T47D (cell line): ENCODE measurements at regions not wholly inside any gene's neighbourhood (a gene's known extent, or its start where the extent isn't known, plus 50 kb on each side); places are given as distances from the start of the nearest gene placed in this dataset.
"Not testable (repeated sequence)": the region's sequence is repeated elsewhere in the genome, so short reads cannot be mapped to it uniquely, and the experiment has no call there.

Source experiments
- DNase-seq, 2 experiments: peaks; one replicate each; pipeline versions ENCODE4 v3.0.0 to v3.0.0-alpha.2; 2011 to 2012; ENCODE audit warnings: low read depth in 1 of 2, low spot score in 1 of 2
- JUND ChIP-seq: IDR thresholded peaks from 2 replicates; pipeline ENCODE4 v1.6.1; 2012; ENCODE audit warnings: low read depth
- in situ Hi-C: cut with HindIII; loops from 2 replicates; pipeline ENCODE4 v1.10.0; 2016; ENCODE audit warnings: low sequenced_read_pairs, low pct_unique_long_range_greater_than_20kb

DNA sequence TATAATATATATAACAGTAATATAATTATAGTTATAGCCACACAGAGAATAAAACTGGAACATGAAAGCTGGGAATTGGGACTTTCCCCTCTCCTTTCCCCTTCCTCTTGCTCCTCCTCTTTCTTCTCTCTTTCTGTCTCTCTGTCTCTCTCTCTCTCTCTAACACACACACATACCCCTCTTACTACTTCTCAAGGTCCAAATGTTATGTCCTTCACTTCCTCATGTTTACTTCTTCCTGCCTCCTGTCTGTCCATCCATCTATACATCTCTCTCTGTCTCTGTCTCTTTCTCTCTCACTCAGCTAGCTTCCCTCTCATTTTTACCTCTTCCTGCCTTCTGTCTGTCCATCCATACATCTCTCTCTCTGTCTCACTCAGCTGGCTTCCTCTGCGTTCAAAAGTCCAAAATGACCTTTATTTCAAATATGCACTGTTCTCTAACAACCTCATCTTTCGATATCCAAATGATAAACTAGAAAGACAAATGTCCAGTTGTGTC, 261.1 kb downstream of the SIPA1L2 start:
- TF ChIP-seq JUND = no peak
- in situ Hi-C loops = no loop called here
- DNase-seq = no peak

DNA sequence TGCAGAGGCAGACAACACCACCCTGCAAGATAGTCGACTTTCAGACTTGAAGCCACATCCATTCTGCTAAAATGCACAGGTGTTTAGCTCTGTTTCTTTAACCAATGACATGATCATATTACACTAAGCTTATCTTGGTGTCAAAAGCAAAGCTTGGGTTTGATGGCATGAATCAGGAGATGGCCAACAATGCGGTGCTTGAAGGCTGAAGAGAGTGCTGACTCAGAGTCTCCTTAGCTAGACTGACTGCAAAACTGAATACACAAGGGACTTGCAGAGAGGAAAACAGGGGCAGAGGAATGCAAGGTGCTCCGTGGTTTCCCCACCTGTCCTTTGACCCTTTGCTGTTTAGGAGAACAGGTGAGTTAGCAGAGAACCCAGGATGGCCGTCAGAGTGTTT, 262.6 kb downstream of the SIPA1L2 start:
- in situ Hi-C loops = no loop called here
- no peak for TF ChIP-seq JUND
- DNase-seq = no peak

DNA sequence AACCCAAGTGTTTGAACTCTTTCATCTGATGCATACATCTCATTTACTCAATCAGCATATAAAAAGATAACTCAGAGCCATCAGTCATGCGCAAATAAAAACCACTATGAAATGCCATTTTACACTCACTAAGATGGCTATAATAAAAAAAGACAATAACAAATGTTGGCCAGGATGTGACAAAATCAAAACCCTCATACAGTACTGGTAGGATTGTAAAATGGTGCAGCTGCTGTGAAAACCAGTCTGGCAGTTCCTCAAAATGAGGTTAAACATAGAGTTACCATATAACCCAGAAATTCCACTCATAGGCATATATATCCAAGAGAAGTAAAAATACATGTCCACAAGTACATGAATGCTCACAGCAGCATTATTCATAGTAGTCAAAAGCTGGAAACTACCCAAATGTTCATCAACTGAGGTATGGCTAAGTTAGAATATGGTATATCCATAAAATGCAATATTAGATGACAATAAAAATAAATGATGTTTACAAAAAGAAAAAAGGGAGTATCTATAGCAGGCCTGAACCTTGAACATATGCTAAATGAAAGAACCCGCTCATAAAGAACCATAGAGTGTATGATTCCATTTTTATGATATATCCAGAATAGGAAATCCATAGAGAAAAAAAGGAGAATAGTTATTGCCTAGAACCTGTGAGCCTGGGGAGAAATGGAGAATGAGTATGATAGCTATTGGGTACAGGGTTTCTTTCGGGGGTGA, 265.1 kb downstream of the SIPA1L2 start:
- DNase-seq = no peak
- in situ Hi-C loops = no loop called here
- no peak for TF ChIP-seq JUND

DNA sequence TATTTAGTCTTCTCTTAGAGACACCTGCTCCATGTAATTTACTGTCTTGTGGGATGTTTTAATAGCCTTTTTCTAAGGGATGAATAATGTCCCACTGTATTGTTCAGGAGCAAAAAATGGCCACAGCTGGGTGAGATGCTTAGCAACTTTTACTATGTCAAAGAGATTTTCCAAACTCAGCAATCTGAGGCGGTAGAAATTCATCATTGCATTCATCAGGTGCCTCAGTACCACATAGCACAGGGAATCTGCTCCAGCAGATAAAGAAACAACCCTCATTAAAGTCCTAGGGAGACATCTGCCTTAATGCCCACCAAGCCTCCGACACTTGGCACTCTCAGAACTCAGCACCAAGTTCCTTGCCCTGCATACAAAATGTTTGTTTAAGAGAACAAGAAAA, 266.9 kb downstream of the SIPA1L2 start:
- no peak for DNase-seq
- no peak for TF ChIP-seq JUND
- in situ Hi-C loops = no loop called here

DNA sequence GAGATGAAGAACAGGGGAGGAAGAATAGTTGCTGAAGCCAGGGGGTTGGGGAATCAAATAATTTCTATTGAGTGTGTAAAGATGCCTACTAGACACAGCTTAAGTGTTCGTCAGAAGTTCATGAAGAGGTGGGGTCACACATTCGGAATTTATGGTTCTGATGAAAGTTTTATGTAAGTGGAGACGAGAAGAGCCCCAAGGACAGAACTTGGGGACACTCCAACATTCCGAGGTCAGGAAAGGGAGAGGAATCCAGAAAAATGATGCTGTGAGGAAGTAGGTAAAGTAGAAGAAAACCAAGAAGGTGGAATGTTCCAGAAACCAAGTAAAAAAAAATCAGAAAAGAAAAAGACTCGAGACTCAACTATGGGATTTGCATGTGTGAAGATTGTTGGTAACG, 272.5 kb downstream of the SIPA1L2 start:
- in situ Hi-C loops = no loop called here
- no peak for TF ChIP-seq JUND
- DNase-seq = no peak

DNA sequence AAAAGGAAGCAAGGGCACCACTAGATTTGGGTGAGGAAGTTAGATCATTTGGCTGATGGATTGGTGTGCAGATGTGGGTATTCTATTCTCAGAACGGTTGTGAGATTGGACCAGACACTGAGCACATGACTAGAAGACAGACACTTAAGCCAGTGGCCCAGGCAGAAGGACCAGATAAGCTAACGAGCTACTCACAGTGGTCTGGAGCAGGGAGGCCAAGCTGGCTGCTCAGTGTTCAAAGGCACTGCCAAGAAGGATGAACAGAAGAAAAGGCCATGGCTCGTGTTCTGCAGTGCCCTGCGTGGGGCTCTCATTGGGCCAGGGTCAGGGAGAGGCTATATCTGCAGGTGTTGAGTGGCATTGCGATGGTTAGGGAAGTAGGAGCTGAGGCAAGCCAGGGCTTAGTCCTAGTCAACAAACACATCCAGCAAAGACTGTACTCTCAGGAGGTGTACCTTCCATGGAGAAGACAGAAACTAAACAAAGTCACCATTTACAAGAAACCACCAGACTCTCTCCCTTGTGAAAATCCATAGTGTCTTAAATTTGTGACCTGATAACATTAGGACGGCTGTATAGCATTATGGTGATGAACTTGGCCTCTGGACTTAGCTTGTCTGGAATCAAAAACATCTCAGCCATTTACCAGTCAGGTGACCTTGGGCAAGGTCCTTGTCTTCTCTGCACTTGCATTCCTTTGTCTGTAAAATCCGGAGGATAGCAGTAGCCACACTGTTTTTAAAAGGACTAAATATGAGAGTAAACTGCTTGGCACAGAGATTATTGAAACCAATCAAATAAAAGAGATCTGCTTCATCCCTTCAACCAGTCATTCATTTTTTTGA, 274.5 kb downstream of the SIPA1L2 start:
- no peak for DNase-seq
- in situ Hi-C loops = no loop called here
- TF ChIP-seq JUND = no peak

DNA sequence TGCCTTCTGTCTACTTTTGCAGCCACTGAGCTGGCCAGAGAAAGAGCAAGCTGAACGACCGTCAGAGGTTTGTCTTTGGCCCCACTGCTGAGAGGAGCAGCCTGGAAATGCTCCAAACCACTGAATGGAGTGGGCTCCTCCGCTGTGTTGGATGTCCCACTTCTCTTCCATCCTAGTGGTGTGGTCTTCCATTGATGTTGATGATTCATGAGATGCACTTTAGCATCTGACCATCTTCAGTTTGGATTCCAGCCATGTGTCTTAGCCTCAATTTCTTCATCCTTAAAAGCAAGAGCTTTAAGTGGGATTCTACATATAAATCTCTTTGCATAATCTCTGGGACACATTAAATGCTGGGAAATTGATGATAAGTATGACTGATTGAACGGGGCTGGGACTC, 276.9 kb downstream of the SIPA1L2 start:
- in situ Hi-C loops = no loop called here
- no peak for TF ChIP-seq JUND
- no peak for DNase-seq

DNA sequence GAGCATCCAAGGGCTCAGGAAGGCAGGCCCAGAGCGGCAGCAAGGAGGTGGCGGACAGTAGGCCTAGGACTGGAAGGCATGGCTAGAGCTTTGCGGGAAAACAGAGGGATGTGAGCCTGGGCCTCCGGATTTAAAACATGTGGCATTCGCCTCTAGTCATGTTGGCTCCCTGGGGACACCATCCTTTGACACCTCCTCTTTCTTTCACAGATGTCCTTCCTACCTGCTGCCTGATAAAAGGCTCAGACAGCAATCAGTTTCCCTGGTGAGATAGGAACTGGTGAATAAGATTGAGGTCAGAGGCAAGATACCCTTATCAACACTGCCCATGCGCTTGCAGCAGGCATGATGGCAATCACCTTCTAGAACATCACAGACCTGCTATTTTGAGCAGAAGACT, 277.6 kb downstream of the SIPA1L2 start:
- no peak for TF ChIP-seq JUND
- DNase-seq = no peak
- in situ Hi-C loops = no loop called here

DNA sequence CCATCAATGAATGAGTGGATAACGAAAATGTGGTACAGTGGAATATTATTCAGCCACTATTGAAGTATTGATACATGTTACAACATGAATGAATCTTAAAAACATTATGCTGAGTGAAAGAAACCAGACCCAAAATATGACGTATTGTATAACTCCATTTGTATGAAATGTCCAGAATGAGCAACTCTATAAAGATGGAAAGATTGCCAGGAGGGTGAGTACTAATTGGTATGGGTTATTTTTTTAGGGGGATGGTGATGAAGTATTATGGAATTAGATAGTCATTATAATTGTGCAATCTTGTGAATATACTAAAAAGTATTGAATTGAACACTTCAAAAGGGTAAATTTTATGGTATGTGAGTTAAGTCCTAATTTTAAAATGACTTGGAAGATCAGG, 278.6 kb downstream of the SIPA1L2 start:
- in situ Hi-C loops = no loop called here
- no peak for TF ChIP-seq JUND
- DNase-seq = no peak

DNA sequence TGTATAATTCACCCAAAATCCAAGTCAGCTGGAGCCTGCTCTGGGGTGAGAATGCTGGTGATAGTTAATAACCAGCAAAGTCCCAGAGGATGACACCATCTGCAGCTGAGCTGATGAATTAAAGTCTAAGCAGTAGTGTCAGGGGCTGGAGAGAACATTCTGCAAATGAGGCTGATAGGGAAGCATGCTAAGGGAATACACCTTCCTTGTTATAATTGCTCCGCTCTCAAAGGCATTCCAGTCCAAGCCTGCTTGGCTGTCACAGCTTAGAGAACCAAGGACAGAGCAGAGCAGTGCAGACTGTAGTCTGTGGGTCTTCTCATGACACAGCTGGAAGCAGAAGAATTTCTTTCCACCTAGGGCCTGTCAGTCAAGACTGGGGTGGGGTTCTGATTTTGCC, 283.1 kb downstream of the SIPA1L2 start:
- in situ Hi-C loops = no loop called here

DNA sequence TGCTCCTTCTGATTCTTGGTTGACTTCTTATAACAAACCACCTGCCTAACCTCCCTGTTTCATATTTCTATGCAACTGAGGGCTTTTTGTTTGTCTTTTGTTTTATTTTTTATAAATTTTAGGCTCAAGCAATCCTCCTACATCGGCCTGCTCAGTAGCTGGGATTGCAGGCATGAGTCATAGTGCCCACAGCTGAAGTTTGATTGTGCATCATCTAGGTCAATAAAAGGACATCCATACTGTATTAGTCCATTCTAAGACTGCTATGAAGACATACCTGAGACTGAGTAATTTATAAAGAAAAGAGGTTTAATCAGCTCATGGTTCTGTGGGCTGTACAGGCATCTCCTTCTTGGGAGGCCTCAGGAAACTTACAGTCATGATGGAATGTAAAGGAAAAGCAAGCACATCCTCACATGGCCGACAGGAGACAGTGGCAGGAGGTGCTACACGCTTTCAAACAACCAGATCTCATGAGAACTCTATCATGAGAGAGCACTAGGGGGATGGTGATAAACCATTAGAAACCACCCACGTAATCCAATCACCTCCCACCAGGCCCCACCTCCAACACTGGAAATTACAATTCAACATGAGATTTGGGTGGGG, 285.0 kb downstream of the SIPA1L2 start:
- in situ Hi-C loops = no loop called here
- TF ChIP-seq JUND = no peak
- DNase-seq = no peak

More for the DNA sequence above, 283.1 kb downstream of the SIPA1L2 start:
- TF ChIP-seq JUND = no peak
- DNase-seq = no peak

DNA sequence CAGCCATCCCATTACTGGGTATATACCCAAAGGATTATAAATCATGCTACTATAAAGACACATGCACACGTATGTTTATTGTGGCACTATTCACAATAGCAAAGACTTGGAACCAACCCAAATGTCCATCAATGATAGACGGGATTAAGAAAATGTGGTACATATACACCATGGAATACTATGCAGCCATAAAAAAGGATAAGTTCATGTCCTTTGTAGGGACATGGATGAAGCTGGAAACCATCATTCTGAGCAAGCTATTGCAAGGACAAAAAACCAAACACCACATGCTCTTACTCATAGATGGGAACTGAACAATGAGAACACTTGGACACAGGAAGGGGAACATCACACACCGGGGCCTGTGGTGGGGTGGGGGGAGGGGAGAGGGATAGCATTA, 285.7 kb downstream of the SIPA1L2 start:
- in situ Hi-C loops, DNase-seq: not testable (repeated sequence)

DNA sequence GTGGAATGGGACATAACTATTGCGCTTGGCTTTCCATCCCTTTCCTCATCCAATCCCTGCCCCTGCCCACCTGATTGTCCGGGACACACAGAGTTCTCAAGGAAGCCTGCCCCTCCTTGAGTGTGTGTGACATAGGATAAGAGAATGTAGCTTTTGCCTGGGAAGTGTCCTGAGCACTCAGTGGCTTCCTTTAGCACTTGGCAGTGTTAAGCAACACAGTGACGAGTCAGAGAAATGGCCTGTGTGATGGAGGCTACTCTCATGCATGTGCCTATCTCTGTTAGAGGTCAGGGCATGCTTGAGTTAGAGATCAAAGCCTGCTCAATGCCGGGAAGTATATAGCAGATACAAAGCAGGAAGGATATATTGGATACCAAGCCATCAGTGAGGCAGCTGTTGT, 289.5 kb downstream of the SIPA1L2 start:
- in situ Hi-C loops = no loop called here
- DNase-seq = no peak
- no peak for TF ChIP-seq JUND
